UCSD-AML1 (cell line): ENCODE measurements at regions not wholly inside any gene's neighbourhood (a gene's known extent, or its start where the extent isn't known, plus 50 kb on each side); places are given as distances from the start of the nearest gene placed in this dataset.
"Not testable (repeated sequence)": the region's sequence is repeated elsewhere in the genome, so short reads cannot be mapped to it uniquely, and the experiment has no call there.

Source experiments
- DNase-seq: peaks from one replicate; lab custom pipeline; 2025; ENCODE audit not compliant: unreplicated experiment; lab: John Stamatoyannopoulos, UW

DNA sequence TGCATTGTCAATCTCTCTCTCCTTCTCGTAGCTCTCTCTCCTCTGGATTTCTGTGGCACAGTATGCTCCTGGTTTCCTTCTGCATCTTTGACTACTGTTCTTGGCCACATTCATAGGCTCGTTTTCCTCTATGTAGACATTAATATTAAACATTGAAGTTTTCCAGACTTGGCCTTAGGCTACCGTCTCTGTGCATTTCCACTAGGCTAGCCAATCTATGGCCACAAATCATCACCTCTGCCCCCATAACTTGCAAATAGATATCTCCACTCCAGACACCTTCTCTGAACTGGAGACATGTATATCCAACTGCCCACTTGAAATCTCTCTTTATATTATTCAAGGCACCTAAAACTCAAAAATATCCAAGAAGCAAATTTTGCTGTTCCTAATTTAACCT lies 768.5 kb downstream of the TSN start:
- DNase-seq, result no peak

DNA sequence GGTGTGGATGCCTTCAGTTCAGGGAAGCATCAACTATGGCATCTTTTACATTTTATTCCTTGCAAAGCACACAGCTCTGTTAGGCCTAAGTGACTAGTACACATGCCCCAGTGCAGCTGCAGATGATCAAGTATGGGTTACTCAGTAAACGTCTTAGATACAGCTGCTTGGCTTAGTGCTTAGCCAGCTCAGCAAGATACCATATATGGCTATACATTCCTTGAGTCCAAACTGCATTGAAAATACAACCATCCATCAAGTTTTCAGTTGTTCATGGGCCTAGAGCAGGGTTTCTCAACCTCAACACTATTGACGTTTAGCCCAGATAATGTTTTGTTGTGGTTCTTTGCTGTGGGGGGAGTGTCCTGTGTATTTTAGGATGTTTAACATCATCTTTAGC lies 769.9 kb downstream of the TSN start:
- DNase-seq, result no peak

DNA sequence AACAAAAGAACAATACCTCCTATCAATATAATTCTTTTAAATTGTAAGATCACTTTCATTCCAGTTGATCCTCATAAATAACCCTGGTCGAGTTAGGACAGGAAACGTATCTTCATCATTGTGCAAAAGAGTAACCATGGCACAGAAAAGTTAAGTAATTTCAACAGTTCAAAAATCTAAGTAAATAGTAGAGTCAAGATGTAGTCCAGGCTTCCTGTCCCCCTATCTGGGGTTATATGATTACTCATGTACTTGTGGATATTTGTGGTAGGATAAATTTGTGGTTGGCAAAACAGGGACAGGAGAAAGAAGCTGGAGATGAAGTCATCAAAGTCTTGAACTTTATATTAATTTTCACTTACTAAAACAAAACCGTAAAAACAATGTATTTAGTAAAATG lies 772.6 kb downstream of the TSN start:
- no peak for DNase-seq

DNA sequence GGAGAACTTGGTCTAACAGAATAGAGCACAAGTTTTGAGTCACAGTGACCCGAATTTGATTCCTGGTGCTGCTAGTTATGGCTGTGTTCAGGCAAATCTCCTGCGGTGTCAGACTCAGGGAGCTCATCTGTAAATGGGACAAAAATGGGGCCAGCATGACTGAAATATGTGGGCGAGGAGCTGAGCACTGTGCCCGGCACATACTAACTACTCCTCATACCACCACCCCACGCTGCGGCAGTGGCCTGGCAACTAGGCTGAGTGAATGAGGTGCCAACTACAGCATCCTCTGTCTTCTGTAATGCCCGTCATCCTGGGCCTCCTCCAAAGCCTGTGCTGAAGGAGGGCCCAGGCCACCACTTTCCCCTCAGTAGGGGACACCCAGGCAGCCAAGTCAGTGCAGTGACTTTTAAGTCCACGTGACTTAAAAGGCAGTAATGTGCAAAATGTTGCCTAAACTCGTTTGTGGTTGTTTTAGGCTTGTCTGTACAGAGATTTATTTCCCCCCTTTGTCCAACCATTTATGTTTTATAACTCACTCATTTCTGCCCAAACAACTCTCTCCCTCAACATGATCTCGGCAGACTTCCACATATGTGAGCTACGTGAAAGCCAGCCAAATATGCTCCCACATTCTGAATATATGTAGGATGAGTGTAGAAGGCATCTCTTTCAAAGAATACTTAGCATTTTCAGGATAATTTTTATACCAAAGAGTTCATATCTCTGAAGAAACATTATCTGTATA lies 773.7 kb downstream of the TSN start:
- no peak for DNase-seq

DNA sequence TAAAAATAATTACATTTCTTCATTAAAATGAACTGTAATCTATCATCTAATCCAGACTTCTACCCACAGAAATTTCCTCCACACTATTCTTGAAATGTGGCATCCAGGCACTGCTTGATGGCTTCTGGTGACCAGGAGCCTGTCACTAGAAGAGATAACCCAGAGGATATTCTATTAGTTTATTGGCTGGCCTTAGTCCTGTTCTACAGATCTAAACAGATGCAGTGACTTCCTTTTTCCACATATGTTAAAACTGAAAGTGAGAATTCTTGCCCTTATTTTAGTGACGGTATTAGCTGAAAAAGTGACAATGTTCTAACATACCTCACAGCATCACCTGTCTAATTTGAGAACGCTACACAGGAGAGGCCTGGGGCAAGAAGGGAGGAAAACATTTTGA lies 775.4 kb downstream of the TSN start:
- no peak for DNase-seq

DNA sequence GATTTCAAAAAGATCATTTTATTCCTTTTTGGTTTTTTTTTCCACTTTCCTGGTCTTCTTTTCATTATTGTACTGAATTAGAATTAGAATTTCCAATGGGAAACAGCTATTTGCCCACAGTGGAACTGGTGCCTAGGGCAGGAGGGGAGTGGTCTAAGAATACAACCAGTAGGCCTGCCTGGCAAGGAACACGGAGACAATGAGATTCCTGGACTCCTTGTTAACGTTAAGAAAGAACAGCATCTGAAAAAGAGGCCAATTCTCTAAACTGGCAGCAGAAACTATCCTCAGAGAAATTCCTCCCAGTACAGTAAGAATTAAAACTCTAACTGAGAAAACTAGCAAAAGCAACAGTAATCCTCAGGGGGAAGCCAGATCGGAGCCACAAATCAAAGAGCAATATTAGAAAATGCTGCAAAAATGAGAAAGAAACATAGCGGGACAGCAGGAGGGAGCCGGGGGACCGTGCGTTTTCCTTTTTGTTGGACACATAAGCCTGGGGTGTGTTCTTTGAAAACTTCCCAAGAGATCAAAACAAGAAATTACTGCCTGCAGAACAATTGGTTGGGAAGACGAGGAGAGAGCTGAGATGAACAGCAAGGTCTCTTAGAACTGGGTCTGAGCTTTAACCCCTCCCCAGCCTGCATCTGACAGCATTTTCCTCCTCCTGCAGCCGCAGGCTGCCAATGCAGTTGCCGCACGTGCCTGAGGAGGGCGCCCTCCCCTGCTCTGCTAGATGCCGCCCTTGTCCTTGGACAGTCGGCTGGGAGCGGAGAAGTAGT lies 776.0 kb downstream of the TSN start:
- DNase-seq, result peak; percentile 30

DNA sequence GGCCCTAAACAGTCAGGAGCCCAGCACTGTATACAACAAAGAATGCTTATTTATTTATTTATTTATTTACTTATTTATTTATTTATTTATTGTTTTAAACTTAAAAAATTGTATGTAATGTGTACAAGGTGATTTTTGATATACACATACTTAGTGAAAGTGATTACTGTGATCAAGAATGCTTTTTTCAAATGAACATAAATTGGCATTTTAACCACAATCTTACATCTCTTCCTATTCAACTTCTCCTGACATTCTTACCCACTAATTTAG lies 776.6 kb downstream of the TSN start:
- DNase-seq, result no peak

DNA sequence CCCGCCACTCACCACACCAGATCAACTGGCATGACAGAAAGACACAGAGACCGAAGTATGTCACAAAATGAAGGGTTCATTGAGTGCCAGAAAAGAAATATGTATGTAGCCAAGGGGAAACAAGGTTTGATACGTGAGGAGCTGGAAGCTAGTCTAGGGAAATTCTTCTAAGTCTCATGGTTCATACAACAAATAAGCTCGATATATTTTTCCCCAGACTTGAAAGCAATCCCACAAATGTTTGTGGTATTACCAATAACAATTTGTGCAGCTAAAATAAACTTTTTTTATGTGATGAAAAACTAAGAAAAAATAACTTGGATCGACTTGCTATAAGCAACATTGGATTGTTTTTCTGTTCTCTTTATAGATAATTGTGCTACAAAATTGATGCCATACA lies 777.0 kb downstream of the TSN start:
- no peak for DNase-seq

DNA sequence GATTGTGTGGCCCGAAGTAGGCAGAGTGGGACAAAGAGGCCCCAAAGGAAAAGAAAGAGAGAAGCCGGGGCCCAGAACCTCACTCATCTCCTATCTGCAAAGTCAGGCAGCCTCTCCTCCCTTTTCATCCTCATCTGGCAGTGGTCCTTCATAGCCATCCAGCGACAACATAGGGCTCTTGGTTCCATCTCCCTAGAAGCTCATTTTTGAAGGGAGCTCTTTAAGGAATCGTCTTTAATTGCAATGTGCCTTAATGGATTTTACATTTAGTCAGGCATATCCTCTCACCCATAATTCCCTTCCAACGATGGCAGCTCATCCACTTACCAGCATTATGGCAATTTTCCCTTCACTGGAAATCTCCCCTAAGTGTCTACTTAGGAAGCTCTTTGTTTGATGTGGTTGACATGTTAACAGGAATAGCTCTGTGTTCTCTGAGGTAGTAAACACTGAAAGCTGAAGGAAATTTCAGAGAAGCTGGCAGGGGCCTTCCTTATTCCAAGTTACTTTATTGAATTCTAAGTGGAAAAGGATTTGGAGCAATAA lies 780.6 kb downstream of the TSN start:
- DNase-seq, result no peak

DNA sequence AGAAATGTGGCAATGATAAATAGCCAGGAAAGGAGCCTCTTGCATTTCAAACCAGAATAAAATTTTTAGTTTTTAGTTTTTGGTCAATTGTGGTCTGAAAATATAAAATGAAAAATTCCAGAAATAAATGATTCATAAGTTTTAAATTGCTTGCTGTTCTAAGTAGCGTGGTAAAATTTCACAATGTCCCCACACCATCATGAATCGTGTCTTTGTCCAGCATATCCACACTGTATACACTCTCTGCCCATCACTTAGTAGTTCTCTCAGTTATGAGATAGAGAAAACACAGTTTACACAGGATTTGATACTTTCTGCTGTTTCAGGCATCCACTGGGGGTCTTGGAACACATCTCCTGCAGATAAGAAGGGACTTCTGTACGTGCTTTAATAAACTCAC lies 783.9 kb downstream of the TSN start:
- no peak for DNase-seq

DNA sequence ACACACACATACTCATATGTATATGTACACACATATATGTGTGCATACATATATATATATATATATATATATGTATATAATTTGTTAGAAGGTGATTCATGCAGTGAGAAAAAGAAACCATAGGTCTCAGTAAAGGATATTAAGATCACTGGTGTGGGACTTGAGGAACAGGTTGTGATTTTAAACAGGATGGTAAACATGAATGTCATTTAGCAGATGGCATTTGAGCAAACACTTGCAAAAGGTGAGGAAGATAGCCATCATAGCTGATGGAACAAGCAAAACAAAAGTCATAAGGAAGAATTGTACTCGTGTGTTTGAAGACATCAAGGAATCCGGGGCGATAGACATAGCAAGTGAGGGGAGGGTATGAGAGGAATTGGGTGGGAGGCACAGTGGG lies 784.5 kb downstream of the TSN start:
- DNase-seq, result no peak

DNA sequence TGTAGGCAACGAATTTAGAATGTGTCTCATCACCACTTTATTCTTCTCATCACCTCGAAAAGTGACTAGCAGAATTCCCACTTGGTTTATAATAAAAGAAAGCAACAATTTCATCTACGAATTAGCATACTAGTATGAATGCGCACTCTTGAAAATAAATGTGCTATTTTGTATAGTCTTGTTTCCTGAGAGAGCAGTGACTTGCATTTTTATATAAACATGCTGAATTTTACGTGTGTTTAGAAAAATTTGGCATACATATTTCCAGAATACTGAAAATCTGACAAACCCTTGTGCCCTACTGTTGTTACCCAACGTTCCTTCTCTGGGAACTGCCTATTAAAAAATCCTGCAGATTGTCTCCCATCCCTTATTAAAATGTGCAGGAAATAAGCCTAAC lies 786.8 kb downstream of the TSN start:
- no peak for DNase-seq

DNA sequence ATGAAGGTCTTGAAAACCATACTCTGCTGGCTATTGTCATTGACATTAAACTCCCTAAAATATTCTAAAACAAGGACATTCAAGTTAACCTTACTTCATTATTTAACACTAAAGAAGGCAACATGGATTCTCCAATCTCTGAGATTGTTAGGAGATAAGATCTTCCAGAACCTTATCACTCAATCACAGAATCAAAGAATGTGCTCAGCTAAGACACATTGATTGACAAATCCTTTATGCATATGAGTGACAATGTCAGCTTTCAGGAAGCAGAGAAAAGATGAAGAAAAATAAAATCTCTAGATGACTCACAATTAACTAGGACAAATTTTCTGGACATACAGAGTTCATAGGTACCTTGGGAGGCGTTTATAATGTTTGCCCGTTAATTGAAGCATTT lies 787.2 kb downstream of the TSN start:
- no peak for DNase-seq

DNA sequence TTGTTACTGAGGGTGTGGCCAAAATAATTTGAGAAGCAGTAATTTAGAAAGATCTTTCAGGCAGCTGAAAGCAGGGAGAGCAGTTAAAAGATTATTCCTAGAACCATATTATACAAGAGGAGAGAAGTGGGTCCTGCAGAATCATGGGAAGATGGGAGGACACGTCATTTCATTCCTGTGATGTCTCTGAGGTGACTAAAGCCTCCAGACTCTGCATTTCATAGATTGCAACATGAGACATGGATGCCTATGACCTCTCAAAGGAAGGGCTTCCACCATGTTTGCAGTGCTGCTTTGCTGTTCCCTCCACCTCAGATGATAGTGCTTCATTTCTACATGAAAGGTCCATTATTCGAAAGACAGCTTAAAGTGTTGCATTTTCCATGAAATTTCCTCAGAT lies 788.4 kb downstream of the TSN start:
- no peak for DNase-seq

DNA sequence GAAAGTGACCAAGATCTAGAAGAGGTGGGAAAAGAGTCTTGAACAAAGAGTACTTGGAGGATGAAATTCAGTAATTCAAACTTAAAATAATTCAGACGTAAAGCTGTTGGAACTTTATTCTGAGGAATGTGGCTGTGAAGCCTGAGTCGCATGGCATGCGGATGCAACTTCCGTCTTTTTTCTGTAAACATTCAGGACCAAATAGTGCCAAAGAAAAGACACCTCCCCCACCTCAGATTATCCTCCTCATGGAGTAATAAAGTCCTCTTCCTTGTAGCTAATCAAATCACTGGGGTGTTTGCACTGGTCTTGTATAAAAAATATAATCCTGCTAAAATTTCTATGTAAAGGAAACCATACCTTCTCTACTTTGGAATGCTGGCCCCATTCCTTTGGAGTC lies 790.4 kb downstream of the TSN start:
- no peak for DNase-seq

DNA sequence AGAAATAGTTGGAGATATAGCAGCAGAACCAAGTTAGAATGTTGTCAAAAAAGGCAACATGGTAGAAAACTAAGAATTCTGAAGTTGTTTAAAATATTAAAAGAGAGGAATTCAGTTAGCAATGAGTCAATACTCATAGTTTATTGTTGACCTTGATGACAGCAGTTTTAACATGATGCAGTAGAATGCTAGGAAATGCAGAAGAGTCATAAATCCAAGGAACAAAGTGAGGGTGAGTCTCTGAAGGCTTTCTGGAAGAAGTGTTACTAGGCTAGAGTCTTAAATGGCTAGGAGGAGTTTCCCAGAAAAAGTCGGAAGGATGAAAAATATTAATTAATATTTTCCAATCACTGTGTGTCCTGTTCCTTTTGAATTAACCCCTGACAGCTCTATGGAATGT lies 807.3 kb downstream of the TSN start:
- no peak for DNase-seq

DNA sequence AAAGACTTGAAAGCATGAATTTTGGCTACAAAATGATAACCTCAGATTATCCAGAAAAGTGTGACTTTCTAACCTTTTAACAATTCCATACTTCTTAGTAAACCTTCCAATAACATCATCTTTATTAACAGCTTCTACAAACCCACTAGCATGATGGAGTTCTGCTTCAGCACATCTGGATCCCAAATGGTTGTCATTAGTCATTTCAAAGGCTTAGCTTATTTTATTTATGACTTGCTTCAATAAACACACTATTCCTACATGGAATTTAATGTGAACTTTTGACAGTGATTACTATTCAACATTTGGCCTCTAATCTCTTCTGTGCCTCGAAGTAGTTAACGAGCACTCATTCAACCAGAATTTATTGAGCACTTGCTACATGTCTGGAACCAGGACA lies 808.3 kb downstream of the TSN start:
- no peak for DNase-seq

DNA sequence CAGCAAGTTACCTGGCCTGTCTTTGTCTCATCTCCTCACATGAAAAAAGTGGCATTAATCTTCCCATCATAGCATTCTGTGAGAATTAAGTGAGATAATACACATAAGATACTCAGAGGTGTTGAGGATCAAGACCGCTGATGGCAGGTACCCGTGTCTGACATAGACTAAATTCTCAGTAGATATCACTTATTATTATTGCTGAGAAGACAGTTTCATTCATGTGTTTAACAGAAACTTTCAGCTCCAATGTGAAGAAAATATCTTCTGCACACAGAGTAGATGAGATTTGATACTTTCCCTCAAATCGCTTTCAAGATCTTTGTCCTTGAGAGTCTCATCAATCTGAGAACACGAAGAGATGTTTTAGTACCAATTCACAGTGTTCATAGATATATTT lies 809.4 kb downstream of the TSN start:
- DNase-seq, result no peak

DNA sequence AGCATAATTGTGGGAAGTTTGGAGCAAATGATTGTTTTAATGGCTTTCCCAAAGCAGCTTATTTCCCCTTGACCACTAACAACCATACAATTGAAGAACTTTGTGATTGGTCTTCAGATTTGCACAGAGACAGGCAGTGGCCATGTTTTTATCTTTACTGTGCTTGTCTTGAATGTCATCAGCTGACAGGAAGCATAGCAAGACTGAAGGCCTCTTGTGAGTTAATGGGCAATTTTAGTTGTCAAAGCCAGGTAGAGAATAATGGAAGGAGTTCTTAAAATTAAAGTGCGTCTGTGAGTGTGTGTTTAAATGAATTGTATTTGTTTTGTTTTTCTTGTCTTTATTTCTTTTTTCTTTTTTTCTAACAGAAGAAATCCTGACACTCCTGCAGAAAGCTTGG lies 809.9 kb downstream of the TSN start:
- no peak for DNase-seq

DNA sequence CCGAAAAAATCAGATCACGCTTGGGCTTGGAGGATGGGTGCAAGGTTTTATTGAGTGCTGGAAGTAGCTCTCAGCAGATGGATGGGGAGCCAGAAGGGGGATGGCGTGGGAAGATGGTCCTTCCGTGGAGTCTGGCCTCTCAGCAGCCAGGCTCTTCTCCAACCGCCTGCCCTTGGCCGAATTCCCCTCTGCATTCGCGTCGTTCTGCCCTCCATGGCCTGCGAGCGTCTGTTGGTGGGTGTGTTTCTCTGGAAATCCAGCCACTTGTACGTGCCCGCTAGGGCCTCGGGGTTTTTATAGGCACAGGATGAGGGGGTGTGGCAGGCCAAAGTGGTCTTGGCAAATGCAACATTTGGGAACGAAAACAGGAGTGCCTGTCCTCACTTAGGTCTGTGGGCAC lies 815.2 kb downstream of the TSN start:
- DNase-seq, result no peak

DNA sequence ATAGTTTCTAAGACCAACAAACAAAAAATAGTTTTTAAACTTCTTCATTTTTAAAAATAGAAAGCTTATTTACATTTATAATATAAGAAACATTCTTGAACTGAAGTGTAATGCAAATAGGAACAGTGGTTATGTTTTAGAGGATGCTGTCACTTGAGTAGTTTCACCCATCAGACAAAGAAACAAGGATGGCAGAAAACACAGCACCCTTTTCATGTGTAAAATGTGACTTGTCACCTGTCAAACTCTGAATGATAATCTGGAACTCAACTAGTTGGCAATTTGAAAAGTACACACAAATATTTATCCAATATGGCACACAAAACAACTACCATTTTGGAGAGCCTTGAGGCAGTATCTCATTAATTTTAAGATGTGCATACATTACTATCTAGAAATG lies 816.0 kb downstream of the TSN start:
- not testable (repeated sequence) for DNase-seq

DNA sequence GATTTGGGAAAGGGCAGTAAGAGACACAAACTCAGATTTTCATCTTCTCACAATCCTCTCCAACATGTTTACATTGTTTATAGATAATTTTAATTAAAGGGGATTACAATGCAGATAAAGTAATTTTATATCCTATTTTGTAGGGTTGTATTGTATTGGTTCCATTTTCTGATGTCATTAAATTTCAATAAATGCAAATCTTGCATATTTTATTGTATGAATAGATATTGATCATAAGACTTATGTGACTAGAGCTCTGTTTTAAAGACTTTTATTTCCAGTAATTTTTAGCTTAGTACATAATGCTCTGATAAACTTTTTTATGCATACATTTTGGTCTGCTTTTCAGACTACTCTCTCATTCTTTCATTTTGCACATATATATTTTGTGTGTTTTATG lies 819.6 kb downstream of the TSN start:
- no peak for DNase-seq
